ENCODE measurements at regions not wholly inside any gene's neighbourhood (a gene's known extent, or its start where the extent isn't known, plus 50 kb on each side); places are given as distances from the start of the nearest gene placed in this dataset.

GRCh38 chr7:19928247-19928646 is 154.8 kb upstream of the TMEM196 start:
- no peaks in the 10 kb centered on the region for H3K36me3 ChIP-seq
- H3K27ac ChIP-seq = no peak overlapping the region
- no peak overlapping the region for H3K4me3 ChIP-seq
- no peaks in the 10 kb centered on the region for H3K27me3 ChIP-seq
- no peak for TF ChIP-seq EP300 (IDR thresholded peaks at IDR 0.05)
- no peak for TF ChIP-seq POLR2AphosphoS5 (IDR thresholded peaks at IDR 0.05)
- no peak for TF ChIP-seq POLR2A (IDR thresholded peaks at IDR 0.05)
- TF ChIP-seq, protein P1, sequence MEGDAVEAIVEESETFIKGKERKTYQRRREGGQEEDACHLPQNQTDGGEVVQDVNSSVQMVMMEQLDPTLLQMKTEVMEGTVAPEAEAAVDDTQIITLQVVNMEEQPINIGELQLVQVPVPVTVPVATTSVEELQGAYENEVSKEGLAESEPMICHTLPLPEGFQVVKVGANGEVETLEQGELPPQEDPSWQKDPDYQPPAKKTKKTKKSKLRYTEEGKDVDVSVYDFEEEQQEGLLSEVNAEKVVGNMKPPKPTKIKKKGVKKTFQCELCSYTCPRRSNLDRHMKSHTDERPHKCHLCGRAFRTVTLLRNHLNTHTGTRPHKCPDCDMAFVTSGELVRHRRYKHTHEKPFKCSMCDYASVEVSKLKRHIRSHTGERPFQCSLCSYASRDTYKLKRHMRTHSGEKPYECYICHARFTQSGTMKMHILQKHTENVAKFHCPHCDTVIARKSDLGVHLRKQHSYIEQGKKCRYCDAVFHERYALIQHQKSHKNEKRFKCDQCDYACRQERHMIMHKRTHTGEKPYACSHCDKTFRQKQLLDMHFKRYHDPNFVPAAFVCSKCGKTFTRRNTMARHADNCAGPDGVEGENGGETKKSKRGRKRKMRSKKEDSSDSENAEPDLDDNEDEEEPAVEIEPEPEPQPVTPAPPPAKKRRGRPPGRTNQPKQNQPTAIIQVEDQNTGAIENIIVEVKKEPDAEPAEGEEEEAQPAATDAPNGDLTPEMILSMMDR (IDR thresholded peaks at IDR 0.05) = no peak
- no peaks in the 10 kb centered on the region for H3K9me3 ChIP-seq
- intact Hi-C loops (cut with DNase I; ENCODE audit: low total_unique reads) = no loop called here
- DNase-seq = no peak
- H3K4me1 ChIP-seq = no peaks in the 10 kb centered on the region

- 82 to 91% (median 89%) methylated on average over 7 of the region's 7 CpGs for WGBS, 5 donors
- Histone ChIP-seq H3K4me3 (no peak overlapping the region), H3K4me1 (peaks cover 0 to 15% (median 4%) of the 10 kb centered on the region in 4 donors), H3K9me3 (no peaks in the 10 kb centered on the region), H3K36me3 (no peaks in the 10 kb centered on the region), H3K27ac (no peak overlapping the region), H3K27me3 (no peaks in the 10 kb centered on the region)
- TF ChIP-seq POLR2A (IDR thresholded peaks at IDR 0.05) (no peak), POLR2AphosphoS5 (IDR thresholded peaks at IDR 0.05) (no peak), EP300 (IDR thresholded peaks at IDR 0.05) (no peak)
- TF ChIP-seq, protein P1 (IDR thresholded peaks at IDR 0.05) = no peak
- DNase-seq = no peak
- intact Hi-C loops (cut with DNase I; ENCODE audit: low total_unique reads) = no loop called here
Measured at GRCh38 chr7:19920705-19921104, 147.3 kb upstream of the TMEM196 start.

- Histone ChIP-seq H3K36me3 (no peaks in the 10 kb centered on the region), H3K27ac (no peak overlapping the region), H3K4me3 (no peak overlapping the region), H3K27me3 (no peaks in the 10 kb centered on the region), H3K9me3 (no peaks in the 10 kb centered on the region), H3K4me1 (peaks cover 0 to 15% (median 4%) of the 10 kb centered on the region in 4 donors)
- WGBS, 5 donors = 44 to 60% (median 52%) methylated on average over 6 of the region's 6 CpGs
- intact Hi-C loops (cut with DNase I; ENCODE audit: low total_unique reads) = no loop called here
- TF ChIP-seq, protein P1 (IDR thresholded peaks at IDR 0.05) = no peak
- no peak for TF ChIP-seq POLR2AphosphoS5 (IDR thresholded peaks at IDR 0.05)
- no peak for TF ChIP-seq EP300 (IDR thresholded peaks at IDR 0.05)
- TF ChIP-seq POLR2A (IDR thresholded peaks at IDR 0.05) = no peak
- peak in 1 of 2 donors; percentile 57 for DNase-seq
Measured at GRCh38 chr7:19920166-19920565, 146.7 kb upstream of the TMEM196 start.

DNA sequence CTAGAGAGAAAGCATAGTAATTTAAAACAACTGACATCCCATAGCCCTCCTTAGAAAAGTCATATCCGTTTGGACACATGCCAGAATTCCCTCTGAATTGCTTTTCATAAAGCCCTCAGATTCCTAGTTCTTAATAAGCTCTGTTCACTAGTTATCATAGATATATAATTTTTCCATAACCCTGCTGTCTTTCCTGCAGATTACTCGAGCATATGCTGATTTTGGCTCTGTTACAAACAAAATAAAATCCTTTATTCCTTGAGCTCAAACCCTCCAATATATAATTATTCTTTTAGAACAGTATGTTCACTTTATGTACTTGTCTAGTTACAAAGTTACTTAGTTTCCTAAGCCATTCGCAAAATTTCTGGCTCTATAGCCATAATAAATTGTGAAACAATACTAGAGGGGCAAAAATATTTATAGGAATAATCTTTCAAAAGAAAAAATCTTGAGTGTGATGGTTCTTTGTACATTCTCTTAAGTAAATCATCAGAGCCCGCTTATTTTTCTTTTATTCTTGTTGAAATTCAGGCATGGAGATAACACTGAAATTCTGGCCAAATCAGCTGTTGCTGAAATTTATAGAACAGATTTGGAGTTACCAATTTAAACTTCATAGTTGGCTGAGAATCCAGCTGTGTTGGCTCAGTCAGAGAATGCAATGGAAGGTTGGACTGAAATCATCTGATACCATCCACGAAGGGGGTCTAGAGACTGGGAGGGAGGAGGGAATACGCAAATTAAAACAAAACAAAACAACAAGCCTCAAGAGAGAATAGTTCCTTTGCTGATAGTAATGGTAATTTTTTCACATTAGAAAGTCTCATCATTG is 146.1 kb upstream of the TMEM196 start:
- H3K4me3 ChIP-seq = no peak overlapping the region
- peaks cover 0 to 15% (median 4%) of the 10 kb centered on the region in 4 donors for H3K4me1 ChIP-seq
- intact Hi-C loops (cut with DNase I; ENCODE audit: low total_unique reads) = no loop called here
- DNase-seq = peak in 1 of 2 donors; percentile 55
- no peaks in the 10 kb centered on the region for H3K36me3 ChIP-seq
- H3K27me3 ChIP-seq = no peaks in the 10 kb centered on the region
- TF ChIP-seq POLR2AphosphoS5 (IDR thresholded peaks at IDR 0.05) = no peak
- TF ChIP-seq, protein P1 (IDR thresholded peaks at IDR 0.05) = no peak
- no peak for TF ChIP-seq POLR2A (IDR thresholded peaks at IDR 0.05)
- no peak for TF ChIP-seq EP300 (IDR thresholded peaks at IDR 0.05)
- 38 to 56% (median 51%) methylated on average over 6 of the region's 6 CpGs for WGBS, 5 donors
- H3K9me3 ChIP-seq = no peaks in the 10 kb centered on the region
- no peak overlapping the region for H3K27ac ChIP-seq

Measured in stomach (tissue), 8 donors.